IMR-90 (cell line): ENCODE measurements at regions not wholly inside any gene's neighbourhood (a gene's known extent, or its start where the extent isn't known, plus 50 kb on each side); places are given as distances from the start of the nearest gene placed in this dataset.

Experiments
- ATAC-seq: fragments of 200-7000 bp; cut with Tn5 transposase; 2 replicates; pipeline ENCODE4 v1.9.1; 2020; ENCODE audit warnings: low read depth, mild to moderate bottlenecking, moderate library complexity
- BruUV-seq: library from RNA; stranded (reverse); fragments of 400-500 nt; replicated peaks from 2 replicates; lab custom pipeline; 2021; lab: Mats Ljungman, UMichigan
- CTCF ChIA-PET: fragments of 300-600 bp; formaldehyde crosslinking; extraction: SDS; loops from one replicate; lab custom pipeline; 2021; ENCODE audit warnings: antibody characterized with exemption; lab: Yijun Ruan, JAX
- POLR2A ChIA-PET: fragments of 300-600 bp; sonication (Branson Sonifier 250); formaldehyde crosslinking; loops from one replicate; lab custom pipeline; 2022; ENCODE audit warnings: antibody characterized with exemption; ENCODE audit not compliant: unreplicated experiment; lab: Charles Lee
- DNase-seq: peaks from one replicate; pipeline ENCODE4 v3.0.0; 2013
- H2AFZ ChIP-seq: replicated peaks from 2 replicates; pipeline ENCODE3; 2013; ENCODE audit warnings: low read length, mild to moderate bottlenecking; ENCODE audit not compliant: poor library complexity
- H2AK5ac ChIP-seq: 2 replicates; pipeline ENCODE4 v1.6.1; 2013; ENCODE audit warnings: low read depth, low read length, inconsistent platforms
- H2AK9ac ChIP-seq: replicated peaks from 2 replicates; pipeline ENCODE3; 2013; ENCODE audit warnings: mild to moderate bottlenecking, low read depth, low read length, moderate library complexity; ENCODE audit not compliant: poor library complexity
- H2BK120ac ChIP-seq: 2 replicates; pipeline ENCODE4 v1.6.1; 2013; ENCODE audit warnings: low read depth, low read length, inconsistent platforms
- H2BK15ac ChIP-seq: 3 replicates; pipeline ENCODE4 v1.6.1; 2013; ENCODE audit warnings: low read depth, low read length, inconsistent platforms
- H2BK20ac ChIP-seq: 2 replicates; pipeline ENCODE4 v1.6.1; 2013; ENCODE audit warnings: low read depth, mild to moderate bottlenecking, inconsistent platforms, low read length, moderate library complexity
- H2BK5ac ChIP-seq: 2 replicates; pipeline ENCODE4 v1.6.1; 2013; ENCODE audit warnings: mild to moderate bottlenecking, low read depth, low read length, inconsistent platforms; ENCODE audit not compliant: poor library complexity, severe bottlenecking
- H3K14ac ChIP-seq: replicated peaks from 2 replicates; pipeline ENCODE4 v1.6.1; 2013; ENCODE audit warnings: low read depth, low read length, inconsistent platforms
- H3K18ac ChIP-seq: 2 replicates; pipeline ENCODE4 v1.6.1; 2013; ENCODE audit warnings: low read depth, low read length, control low read depth
- H3K23ac ChIP-seq: 2 replicates; pipeline ENCODE4 v1.6.1; 2013; ENCODE audit warnings: low read depth, low read length, inconsistent platforms
- H3K27ac ChIP-seq: 2 replicates; pipeline ENCODE4 v1.5.1; 2013; ENCODE audit warnings: mild to moderate bottlenecking, control low read depth, low read length; ENCODE audit not compliant: insufficient read depth
- H3K27me3 ChIP-seq: 2 replicates; pipeline ENCODE4 v1.6.1; 2013; ENCODE audit warnings: low read length; ENCODE audit not compliant: control insufficient read depth, insufficient read depth
- H3K36me3 ChIP-seq: 2 replicates; pipeline ENCODE4 v1.6.1; 2013; ENCODE audit warnings: low read length, mixed read lengths; ENCODE audit not compliant: control insufficient read depth, insufficient read depth
- H3K4ac ChIP-seq: 2 replicates; pipeline ENCODE4 v1.6.1; 2013; ENCODE audit warnings: low read depth, low read length, inconsistent platforms
- H3K4me1 ChIP-seq: 2 replicates; pipeline ENCODE4 v1.6.1; 2013; ENCODE audit warnings: low read length, mixed read lengths; ENCODE audit not compliant: control insufficient read depth, insufficient read depth
- H3K4me2 ChIP-seq: 2 replicates; pipeline ENCODE4 v1.6.1; 2013; ENCODE audit warnings: low read depth, mild to moderate bottlenecking, control low read depth, low read length, moderate library complexity
- H3K4me3 ChIP-seq: 2 replicates; pipeline ENCODE4 v1.5.1; 2013; ENCODE audit warnings: low read depth, mild to moderate bottlenecking, control low read depth, low read length, moderate library complexity; ENCODE audit not compliant: insufficient read depth
- H3K56ac ChIP-seq: 2 replicates; pipeline ENCODE4 v1.6.1; 2013; ENCODE audit warnings: low read length, inconsistent platforms; ENCODE audit not compliant: insufficient read depth; ENCODE audit errors: extremely low read depth
- H3K79me1 ChIP-seq, 2 experiments: 2 replicates each; pipeline ENCODE4 v1.6.1; 2013; ENCODE audit warnings: low read length in 2 of 2, inconsistent platforms in 1 of 2, low read depth in 1 of 2
- H3K9ac ChIP-seq: 2 replicates; pipeline ENCODE4 v1.6.1; 2013; ENCODE audit warnings: low read depth, low read length, control low read depth
- H3K9me1 ChIP-seq: 2 replicates; pipeline ENCODE4 v1.6.1; 2013; ENCODE audit warnings: low read length, inconsistent platforms; ENCODE audit not compliant: insufficient read depth
- H3K9me3 ChIP-seq: 2 replicates; pipeline ENCODE4 v1.6.1; 2013; ENCODE audit warnings: low read length; ENCODE audit not compliant: control insufficient read depth, insufficient read depth
- H4K20me1 ChIP-seq: 2 replicates; pipeline ENCODE4 v1.6.1; 2013; ENCODE audit warnings: low read length, inconsistent platforms; ENCODE audit not compliant: insufficient read depth
- H4K5ac ChIP-seq: 2 replicates; pipeline ENCODE4 v1.6.1; 2013; ENCODE audit warnings: mild to moderate bottlenecking, low read depth, low read length, control low read depth
- H4K8ac ChIP-seq, 2 experiments: 2 replicates each; pipeline ENCODE4 v1.6.1; 2013; ENCODE audit warnings: low read depth in 2 of 2, low read length in 2 of 2, control low read depth in 1 of 2, inconsistent platforms in 1 of 2
- H4K91ac ChIP-seq: 2 replicates; pipeline ENCODE4 v1.6.1; 2013; ENCODE audit warnings: low read depth, low read length, inconsistent platforms; ENCODE audit not compliant: insufficient read depth
- BHLHE40 ChIP-seq: fragments of 150-350 bp; IDR thresholded peaks from 2 replicates; pipeline ENCODE4 v1.6.1; 2016; ENCODE audit warnings: mild to moderate bottlenecking, low read depth, low read length
- CEBPB ChIP-seq: IDR thresholded peaks from 2 replicates; pipeline ENCODE4 v1.6.1; 2012; ENCODE audit warnings: low read depth, low read length, improper control_type of control experiment
- CHD1 ChIP-seq: IDR thresholded peaks from 2 replicates; pipeline ENCODE4 v1.6.1; 2012; ENCODE audit warnings: low read depth, low read length, improper control_type of control experiment
- CTCF ChIP-seq: conservative IDR thresholded peaks from 2 replicates; pipeline ENCODE4 v1.5.1; 2012; ENCODE audit warnings: mild to moderate bottlenecking, low read depth, low read length, improper control_type of control experiment
- ELK1 ChIP-seq: fragments of 150-350 bp; IDR thresholded peaks from 2 replicates; pipeline ENCODE4 v1.6.1; 2016; ENCODE audit warnings: low read depth, mild to moderate bottlenecking, low read length, moderate library complexity, borderline replicate concordance
- FOS ChIP-seq: fragments of 150-350 bp; IDR thresholded peaks from 2 replicates; pipeline ENCODE4 v1.6.1; 2016; ENCODE audit warnings: low read depth, low read length
- MAFK ChIP-seq: IDR thresholded peaks from 2 replicates; pipeline ENCODE4 v1.6.1; 2012; ENCODE audit warnings: low read depth, low read length, improper control_type of control experiment
- MAZ ChIP-seq: IDR thresholded peaks from 2 replicates; pipeline ENCODE4 v1.6.1; 2012; ENCODE audit warnings: low read depth, mild to moderate bottlenecking, low read length, improper control_type of control experiment, moderate library complexity, borderline replicate concordance
- MXI1 ChIP-seq: IDR thresholded peaks from 2 replicates; pipeline ENCODE4 v1.6.1; 2012; ENCODE audit warnings: low read depth, mild to moderate bottlenecking, low read length, moderate library complexity, borderline replicate concordance
- NFE2L2 ChIP-seq: fragments of 150-350 bp; IDR thresholded peaks from 2 replicates; pipeline ENCODE4 v1.6.1; 2016; ENCODE audit warnings: low read depth, mild to moderate bottlenecking, low read length
- POLR2A ChIP-seq: IDR thresholded peaks from 2 replicates; pipeline ENCODE4 v1.6.1; 2012; ENCODE audit warnings: mild to moderate bottlenecking, low read depth, low read length
- RAD21 ChIP-seq: IDR thresholded peaks from 2 replicates; pipeline ENCODE4 v1.6.1; 2012; ENCODE audit warnings: low read length, improper control_type of control experiment
- RCOR1 ChIP-seq: IDR thresholded peaks from 2 replicates; pipeline ENCODE4 v1.6.1; 2012; ENCODE audit warnings: mild to moderate bottlenecking, low read length, improper control_type of control experiment; ENCODE audit not compliant: insufficient replicate concordance
- RFX5 ChIP-seq: IDR thresholded peaks from 2 replicates; pipeline ENCODE4 v1.8.0; 2012; ENCODE audit warnings: low read depth, mild to moderate bottlenecking, low read length, moderate library complexity
- SMC3 ChIP-seq: fragments of 150-350 bp; IDR thresholded peaks from 2 replicates; pipeline ENCODE4 v1.6.1; 2016; ENCODE audit warnings: low read depth, mild to moderate bottlenecking, antibody characterized with exemption, low read length, moderate library complexity
- USF2 ChIP-seq: fragments of 150-350 bp; IDR thresholded peaks from 2 replicates; pipeline ENCODE4 v1.6.1; 2017; ENCODE audit warnings: mild to moderate bottlenecking, antibody characterized with exemption, low read length, low read depth
- WGBS, 2 experiments: methylation state at CpG; one replicate each; pipeline versions ENCODE4 v1.1.5 to v1.1.7; 2013; ENCODE audit warnings: missing lambda C conversion rate in 2 of 2; ENCODE audit not compliant: insufficient read length in 1 of 2; ENCODE audit errors: extremely low coverage in 2 of 2; 5-methylcytosine and 5-hydroxymethylcytosine counted together
- dilution Hi-C: fragments of 300-500 bp; cut with HindIII; formaldehyde crosslinking; loops from one replicate; pipeline ENCODE4 v1.14.3; 2018; ENCODE audit warnings: low sequenced_read_pairs; ENCODE audit not compliant: unreplicated experiment
- in situ Hi-C: fragments of 300-500 bp; cut with MboI; formaldehyde crosslinking; loops from 3 replicates; pipeline ENCODE4 v1.14.3; 2019; ENCODE audit warnings: low sequenced_read_pairs, inconsistent platforms, mixed read lengths
- intact Hi-C: fragments of 100-400 bp; cut with micrococcal nuclease; formaldehyde crosslinking; loops from 2 replicates; pipeline ENCODE4 v1.10.0; 2022

- POLR2A ChIA-PET = no interaction called here
- in situ Hi-C loops (no loop called here), intact Hi-C loops (no loop called here), dilution Hi-C loops (no loop called here)
- no peaks in the 10 kb centered on the region for H3K9me3 ChIP-seq
- CTCF ChIA-PET = no interaction called here
- H3K79me1 ChIP-seq = no peaks in the 10 kb centered on the region
- no peak overlapping the region for H4K8ac ChIP-seq
- no peak overlapping the region for H3K4me2 ChIP-seq
- H2BK5ac ChIP-seq = no peak overlapping the region
- no peak overlapping the region for H3K4ac ChIP-seq
- no peak overlapping the region for H3K14ac ChIP-seq
- H2AK5ac ChIP-seq = no peak overlapping the region
- ATAC-seq (no peak), DNase-seq (no peak)
- H3K36me3 ChIP-seq = no peaks in the 10 kb centered on the region
- H3K9me1 ChIP-seq = no peaks in the 10 kb centered on the region
- H3K4me1 ChIP-seq = no peaks in the 10 kb centered on the region
- no peak overlapping the region for H2AK9ac ChIP-seq
- H3K56ac ChIP-seq = no peak overlapping the region
- H2BK20ac ChIP-seq = no peak overlapping the region
- TF ChIP-seq NFE2L2 (no peak), FOS (no peak), SMC3 (no peak), USF2 (no peak), MXI1 (no peak), RCOR1 (no peak), MAFK (no peak), BHLHE40 (no peak), MAZ (no peak), POLR2A (no peak), CEBPB (no peak), CTCF (no peak), RAD21 (no peak), CHD1 (no peak), RFX5 (no peak), ELK1 (no peak)
- no peak overlapping the region for H3K18ac ChIP-seq
- H3K27me3 ChIP-seq = no peaks in the 10 kb centered on the region
- no peak overlapping the region for H2AFZ ChIP-seq
- H3K23ac ChIP-seq = no peak overlapping the region
- no peak overlapping the region for H4K5ac ChIP-seq
- H4K20me1 ChIP-seq = no peaks in the 10 kb centered on the region
- BruUV-seq = no TSS peak
- WGBS, 2 experiments = no CpG with 5 or more reads among the region's 3 CpGs
- H3K27ac ChIP-seq = no peak overlapping the region
- H4K91ac ChIP-seq = no peak overlapping the region
- no peak overlapping the region for H3K4me3 ChIP-seq
- H2BK120ac ChIP-seq = no peak overlapping the region
- no peak overlapping the region for H3K9ac ChIP-seq
- H2BK15ac ChIP-seq = no peak overlapping the region
Measured at GRCh38 chr1:106637566-106637965, 418.9 kb upstream of the PRMT6 start.
